ENCODE measurements at regions not wholly inside any gene's neighbourhood (a gene's known extent, or its start where the extent isn't known, plus 50 kb on each side); places are given as distances from the start of the nearest gene placed in this dataset.

DNA sequence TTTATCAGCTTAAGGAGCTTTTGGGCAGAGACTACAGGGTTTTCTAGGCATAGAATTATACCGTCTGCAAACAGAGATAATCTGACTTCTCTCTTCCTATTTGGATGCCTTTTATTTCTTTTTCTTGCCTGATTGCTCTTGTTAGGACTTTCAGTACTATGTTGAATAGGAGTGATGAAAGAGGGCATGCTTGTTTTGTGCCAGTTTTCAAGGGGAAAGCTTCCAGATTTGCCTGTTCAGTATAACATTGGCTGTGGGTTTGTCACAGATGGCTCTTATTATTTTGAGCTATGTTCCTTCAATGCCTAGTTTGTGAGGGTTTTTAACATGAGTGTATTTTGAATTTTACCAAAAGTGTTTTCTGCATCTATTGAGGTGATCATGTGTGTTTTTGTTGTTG, 192.8 kb upstream of the PHACTR1 start:
- DNase-seq (ENCODE audit: low spot score), result no peak
- TF ChIP-seq, protein P1, sequence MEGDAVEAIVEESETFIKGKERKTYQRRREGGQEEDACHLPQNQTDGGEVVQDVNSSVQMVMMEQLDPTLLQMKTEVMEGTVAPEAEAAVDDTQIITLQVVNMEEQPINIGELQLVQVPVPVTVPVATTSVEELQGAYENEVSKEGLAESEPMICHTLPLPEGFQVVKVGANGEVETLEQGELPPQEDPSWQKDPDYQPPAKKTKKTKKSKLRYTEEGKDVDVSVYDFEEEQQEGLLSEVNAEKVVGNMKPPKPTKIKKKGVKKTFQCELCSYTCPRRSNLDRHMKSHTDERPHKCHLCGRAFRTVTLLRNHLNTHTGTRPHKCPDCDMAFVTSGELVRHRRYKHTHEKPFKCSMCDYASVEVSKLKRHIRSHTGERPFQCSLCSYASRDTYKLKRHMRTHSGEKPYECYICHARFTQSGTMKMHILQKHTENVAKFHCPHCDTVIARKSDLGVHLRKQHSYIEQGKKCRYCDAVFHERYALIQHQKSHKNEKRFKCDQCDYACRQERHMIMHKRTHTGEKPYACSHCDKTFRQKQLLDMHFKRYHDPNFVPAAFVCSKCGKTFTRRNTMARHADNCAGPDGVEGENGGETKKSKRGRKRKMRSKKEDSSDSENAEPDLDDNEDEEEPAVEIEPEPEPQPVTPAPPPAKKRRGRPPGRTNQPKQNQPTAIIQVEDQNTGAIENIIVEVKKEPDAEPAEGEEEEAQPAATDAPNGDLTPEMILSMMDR (IDR thresholded peaks at IDR 0.05; ENCODE audit: extremely low read depth, missing control alignments), result no peak

DNA sequence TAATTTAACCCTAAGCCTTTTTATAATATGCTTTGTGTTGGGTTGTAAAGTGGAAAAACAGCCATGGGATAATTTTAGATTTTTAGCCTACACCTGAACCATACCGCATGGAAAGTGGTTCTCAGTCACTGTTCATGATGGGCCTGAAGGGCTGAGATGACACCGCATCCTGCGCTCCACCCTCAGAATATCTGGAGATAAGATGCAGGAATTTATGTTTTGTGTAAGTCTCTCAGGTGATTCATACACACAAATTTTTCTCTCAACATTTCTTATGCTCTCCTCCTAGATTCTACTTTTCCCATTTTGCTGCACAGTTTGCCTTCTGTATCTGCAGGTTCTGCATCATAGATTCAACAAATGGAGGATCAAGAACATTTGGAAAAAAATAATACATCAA, 191.3 kb upstream of the PHACTR1 start:
- no peak for DNase-seq (ENCODE audit: low spot score)
- TF ChIP-seq, protein P1 (IDR thresholded peaks at IDR 0.05; ENCODE audit: extremely low read depth, missing control alignments), result no peak

DNA sequence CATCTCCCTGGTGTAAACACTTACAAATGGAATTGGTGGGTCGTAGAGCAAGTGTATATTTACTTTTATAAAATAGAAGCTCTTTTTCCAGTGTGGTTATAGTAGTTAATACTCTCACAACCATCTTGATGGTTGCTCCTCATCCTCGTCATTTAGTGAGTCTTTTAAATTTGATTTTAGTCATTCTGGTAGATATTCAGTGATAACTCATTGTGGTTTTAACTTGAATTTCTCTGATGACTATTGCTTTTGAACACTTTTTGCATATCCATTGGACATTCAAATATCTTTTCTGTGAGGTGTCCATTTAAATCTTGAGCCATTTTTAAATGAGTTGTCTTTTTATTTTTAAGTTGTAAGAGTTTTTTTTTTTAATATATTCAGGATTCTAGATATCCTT, 189.2 kb upstream of the PHACTR1 start:
- TF ChIP-seq, protein P1 (IDR thresholded peaks at IDR 0.05; ENCODE audit: extremely low read depth, missing control alignments), result no peak
- no peak for DNase-seq (ENCODE audit: low spot score)

DNA sequence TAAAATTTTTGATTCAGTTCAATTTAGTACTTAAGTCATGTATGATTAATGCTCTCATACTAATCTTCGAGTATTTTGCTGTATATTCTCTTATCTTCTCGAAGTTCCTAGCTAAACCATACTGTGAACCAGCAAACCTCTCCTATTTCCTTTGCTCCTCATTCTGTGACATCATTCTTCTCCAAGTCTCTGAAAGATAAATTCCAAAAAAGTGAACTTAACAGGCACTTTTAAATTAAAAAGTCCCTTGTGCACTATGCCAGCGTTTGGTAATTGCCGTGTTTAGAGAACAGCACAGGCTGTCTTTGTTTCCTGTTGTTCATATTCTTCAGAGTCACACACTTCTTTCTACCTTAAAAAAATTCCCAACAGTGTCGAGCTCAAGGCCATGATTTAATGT, 188.4 kb upstream of the PHACTR1 start:
- no peak for DNase-seq (ENCODE audit: low spot score)
- TF ChIP-seq, protein P1 (IDR thresholded peaks at IDR 0.05; ENCODE audit: extremely low read depth, missing control alignments), result no peak

DNA sequence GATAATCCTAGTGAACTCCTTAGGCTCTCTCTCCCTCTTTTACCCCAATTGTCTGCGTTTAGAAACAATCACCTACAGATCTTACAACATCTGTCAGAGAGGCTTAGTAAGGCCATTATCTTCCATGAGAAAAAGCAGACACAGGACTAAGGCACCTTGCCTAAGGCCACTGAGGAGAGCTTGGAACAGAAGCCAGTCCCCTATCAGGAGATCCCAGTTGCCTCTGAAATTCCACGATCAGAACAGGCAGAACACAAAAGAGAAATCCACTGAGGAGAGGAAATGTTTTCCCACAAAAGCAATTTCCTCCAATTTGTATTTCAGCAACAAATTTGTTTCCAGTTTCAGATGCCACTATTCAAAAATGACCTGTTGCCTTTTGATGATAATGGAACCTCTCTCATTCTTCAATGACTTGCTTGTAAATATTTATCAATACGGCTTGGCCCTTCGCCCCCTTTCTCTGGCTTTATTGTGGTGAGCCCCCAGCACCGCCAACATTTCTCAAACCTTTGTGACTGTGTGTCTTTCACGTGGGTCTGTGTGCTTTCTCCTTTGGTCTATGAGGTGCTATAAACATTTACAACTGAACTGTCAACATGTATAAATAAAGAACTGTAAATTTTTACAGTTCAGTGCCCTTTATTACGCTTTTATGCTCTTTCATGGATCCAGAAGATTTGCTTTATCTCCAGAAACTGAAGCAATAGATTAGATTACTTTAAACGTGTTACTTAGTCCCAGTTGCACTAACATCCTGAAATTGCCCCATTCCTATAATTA, 187.8 kb upstream of the PHACTR1 start:
- no peak for DNase-seq (ENCODE audit: low spot score)
- TF ChIP-seq, protein P1 (IDR thresholded peaks at IDR 0.05; ENCODE audit: extremely low read depth, missing control alignments), result no peak

DNA sequence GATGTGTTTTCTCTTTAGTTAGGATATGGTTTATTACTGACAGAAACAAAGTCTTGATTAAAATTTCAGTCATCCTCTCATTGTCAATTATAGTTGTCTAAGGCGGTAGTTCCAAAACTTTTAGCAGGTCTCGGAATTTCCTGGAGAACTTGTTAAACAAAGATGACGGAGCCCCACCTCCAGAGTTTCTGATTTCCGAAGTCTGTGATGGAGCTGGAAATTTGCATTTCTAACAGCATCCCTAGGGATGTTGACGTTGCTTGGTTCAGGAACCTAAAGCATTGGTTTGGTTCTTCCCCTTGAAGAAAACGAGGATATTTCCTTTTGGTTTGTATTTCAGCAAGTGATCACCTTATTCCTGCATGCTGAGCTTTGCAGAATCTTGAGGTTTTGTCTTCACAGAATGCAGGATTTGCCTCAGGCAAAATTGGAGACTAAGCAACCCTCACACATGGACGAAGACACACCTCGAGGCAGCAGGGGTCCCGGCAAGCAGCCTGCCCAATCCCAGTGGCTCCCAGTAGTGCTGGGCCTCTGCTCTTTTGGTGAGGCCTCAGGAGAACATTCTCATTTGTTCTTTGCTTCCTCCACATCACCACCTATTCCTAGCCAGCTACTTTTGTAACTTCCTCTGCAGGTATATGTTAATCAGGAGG, 187.1 kb upstream of the PHACTR1 start:
- no peak for DNase-seq (ENCODE audit: low spot score)
- TF ChIP-seq, protein P1 (IDR thresholded peaks at IDR 0.05; ENCODE audit: extremely low read depth, missing control alignments), result no peak

DNA sequence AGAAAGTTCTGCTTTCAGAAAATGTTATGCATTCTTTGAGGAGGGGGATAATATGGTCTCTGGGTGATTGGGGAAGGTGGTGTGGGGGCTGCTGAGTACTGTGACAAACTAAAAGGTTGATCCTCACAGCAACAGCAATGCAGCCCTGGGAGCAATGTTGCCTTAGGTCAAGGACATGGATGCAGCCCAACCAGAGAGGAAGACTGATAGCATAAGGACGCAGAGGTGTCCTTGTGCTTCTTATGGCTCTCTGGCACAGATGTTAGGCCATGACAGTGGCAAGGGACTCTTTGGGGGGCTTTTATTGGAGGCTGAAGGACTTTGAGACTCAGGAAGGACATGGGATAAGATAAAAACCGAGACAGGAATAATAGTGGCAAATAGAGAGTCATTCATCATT, 186.2 kb upstream of the PHACTR1 start:
- DNase-seq (ENCODE audit: low spot score), result no peak
- TF ChIP-seq, protein P1 (IDR thresholded peaks at IDR 0.05; ENCODE audit: extremely low read depth, missing control alignments), result no peak

Measured in GM20000 (cell line).